HG03520 (cell line): ENCODE measurements at regions not wholly inside any gene's neighbourhood (a gene's known extent, or its start where the extent isn't known, plus 50 kb on each side); places are given as distances from the start of the nearest gene placed in this dataset.

Experiments
- ATAC-seq: cut with Tn5 transposase; IDR thresholded peaks from one replicate; pipeline ENCODE4 v1.9.1; 2021; ENCODE audit warnings: mild to moderate bottlenecking, moderate library complexity; ENCODE audit not compliant: unreplicated experiment

- no peak for ATAC-seq
These were observed 227.4 kb upstream of the BCOR start for GRCh38 chrX:40325161-40325560.

DNA sequence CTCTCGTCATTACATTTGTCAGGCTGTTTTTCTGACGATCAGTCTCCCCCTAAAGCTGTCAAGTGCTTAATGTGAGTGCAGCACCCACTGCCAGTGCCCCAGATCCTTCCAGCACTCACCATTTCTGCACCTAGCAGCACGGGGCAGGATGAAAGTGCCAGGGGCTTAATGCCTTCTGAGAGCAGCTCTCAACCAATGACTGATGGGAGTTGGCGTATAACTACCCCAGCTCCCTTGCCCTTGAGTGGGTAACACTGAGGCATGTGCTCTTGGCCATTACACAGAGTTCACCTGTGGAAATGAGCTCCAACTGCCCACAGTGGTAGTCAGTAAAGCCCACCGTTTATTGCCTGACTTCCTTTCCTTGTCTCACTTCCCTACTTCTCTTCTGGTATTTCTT lies 226.2 kb upstream of the BCOR start:
- ATAC-seq, result no peak

- ATAC-seq, result no peak
These were observed 223.1 kb upstream of the BCOR start for GRCh38 chrX:40320819-40321218.

DNA sequence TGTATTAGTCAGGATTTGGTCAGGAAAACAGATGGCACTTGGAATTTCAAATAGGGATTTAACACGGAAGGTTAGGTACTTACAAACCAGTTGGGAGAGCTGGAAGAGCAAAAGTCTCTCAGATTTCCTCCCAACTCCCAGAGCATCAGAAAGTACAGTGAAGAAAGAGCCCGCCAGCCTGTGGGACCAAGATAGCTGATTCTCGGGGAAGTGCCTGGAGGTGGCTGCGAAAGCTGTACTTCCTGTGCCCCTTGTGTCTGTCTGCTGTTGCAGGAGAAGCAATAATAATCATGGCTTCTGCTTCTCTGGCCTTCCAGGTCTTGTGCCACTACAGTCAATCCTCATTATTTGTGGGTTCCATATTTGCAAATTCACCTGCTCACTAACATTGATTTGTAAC lies 221.0 kb upstream of the BCOR start:
- no peak for ATAC-seq

GRCh38 chrX:40318076-40318475 lies 220.3 kb upstream of the BCOR start:
- ATAC-seq, result no peak

DNA sequence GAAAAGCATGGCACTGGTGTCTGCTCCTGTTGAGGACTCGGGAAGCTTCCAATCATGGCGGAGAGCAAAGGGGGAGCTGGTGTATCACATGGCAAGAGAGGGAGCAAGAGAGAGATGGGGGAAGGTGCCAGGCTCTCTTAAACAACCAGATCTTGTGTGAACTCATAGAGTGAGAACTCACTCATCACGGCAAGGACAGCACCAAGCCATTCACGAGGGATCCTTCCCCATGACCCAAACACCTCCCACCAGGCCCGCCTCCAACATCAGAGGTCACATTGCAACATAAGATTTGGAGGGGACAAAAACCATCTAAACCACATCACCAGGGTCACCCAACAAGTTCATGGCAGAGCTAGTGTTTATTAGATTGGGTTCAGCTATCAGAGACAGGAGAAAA lies 218.7 kb upstream of the BCOR start:
- ATAC-seq, result no peak

DNA sequence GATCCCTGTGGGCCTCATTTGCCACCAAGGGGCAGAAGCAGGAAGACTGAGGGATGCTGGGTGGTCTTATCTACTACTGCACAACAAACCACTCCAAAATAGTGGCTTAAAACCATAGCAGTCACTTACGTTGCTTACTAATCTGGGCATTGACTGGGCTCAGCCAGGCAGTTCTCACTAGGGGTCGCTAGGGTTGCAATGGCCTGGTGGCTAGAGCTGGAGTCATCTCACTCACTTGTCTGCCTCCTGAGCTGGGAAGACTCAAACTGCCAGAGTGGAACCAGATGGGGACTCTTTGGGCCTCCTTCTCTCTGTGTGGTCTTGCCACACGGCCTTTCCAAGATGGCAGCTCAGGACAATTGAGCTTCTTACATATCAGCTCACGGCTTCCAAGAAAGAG lies 216.3 kb upstream of the BCOR start:
- ATAC-seq, result no peak

- ATAC-seq, result no peak
These were observed 215.5 kb upstream of the BCOR start for GRCh38 chrX:40313269-40313668.

DNA sequence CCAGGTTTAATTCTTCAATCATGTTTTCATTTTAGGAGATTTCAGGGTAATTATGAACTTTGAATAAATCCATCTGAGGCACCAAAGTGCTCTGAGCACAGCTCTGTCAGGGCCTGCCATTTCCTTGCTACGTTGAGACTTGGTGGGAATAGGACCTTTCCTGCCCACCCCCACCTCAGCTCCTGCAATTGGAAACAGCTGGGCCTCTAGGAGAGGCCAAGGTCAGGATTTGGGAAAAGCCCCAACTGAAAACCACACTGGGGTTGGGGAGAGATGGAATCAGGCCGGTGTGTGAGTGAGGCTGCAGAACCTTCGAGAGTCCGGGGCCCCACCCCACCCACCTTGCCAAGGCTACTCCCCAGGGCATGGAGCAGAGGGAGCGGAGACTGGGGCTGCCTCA lies 212.7 kb upstream of the BCOR start:
- ATAC-seq, result no peak

GRCh38 chrX:40310016-40310415 lies 212.3 kb upstream of the BCOR start:
- no peak for ATAC-seq

DNA sequence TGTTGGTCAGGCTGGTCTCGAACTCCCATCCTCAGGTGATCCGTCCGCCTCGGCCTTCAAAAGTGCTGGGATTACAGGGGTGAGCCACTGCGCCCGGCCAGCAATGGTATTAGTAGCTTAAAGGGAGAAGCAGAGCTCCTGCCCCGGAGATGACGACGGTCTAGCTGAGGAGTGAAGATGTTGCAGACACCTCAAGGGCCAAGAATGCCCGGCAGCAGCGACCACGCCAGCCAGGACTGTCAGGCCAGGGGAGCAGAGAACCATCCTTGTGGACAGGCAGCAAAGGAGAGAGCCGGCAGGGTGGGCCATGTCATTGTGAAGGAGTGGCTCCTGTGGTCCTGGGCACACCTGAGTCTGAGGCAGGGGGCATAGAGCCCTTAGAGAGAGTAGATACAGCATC lies 210.1 kb upstream of the BCOR start:
- no peak for ATAC-seq

GRCh38 chrX:40304115-40304514 lies 206.4 kb upstream of the BCOR start:
- no peak for ATAC-seq

DNA sequence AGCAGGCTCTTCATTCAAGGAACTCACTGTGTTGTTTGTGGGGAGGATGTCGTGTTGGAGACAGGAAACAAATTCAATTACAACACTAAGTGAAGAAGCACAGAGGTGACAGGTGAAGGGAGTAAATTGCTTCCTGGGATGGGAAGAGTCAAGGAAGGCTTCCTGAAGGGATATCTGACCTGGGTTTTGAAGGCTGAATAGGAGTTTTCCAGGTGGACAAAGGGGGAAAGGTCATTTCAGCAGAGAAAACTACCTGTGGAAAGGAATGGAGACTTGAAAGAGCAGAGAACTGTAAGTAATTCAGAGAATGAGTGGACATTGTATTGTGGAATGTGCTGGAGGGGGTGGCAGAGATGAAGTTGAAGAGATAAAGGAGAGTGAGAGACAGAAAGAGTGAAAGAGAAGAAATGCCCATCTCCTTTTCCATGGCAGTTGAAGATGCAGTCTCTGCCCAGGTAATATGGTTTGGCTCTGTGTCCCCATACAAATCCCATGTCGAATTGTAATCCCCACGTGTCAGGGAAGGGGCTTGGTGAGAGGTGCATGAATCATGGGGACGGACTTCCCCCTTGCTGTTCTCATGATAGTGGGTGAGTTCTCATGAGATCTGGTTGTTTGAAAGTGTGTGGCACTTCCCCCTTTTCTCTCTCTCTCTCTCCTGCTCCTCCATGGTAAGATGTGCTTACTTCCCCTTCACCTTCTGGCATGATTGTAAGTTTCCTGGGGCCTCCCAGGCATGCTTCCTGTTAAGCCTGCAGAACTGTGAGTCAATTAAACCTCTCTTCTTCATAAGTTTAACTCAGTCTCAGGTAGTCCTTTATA lies 205.7 kb upstream of the BCOR start:
- no peak for ATAC-seq

DNA sequence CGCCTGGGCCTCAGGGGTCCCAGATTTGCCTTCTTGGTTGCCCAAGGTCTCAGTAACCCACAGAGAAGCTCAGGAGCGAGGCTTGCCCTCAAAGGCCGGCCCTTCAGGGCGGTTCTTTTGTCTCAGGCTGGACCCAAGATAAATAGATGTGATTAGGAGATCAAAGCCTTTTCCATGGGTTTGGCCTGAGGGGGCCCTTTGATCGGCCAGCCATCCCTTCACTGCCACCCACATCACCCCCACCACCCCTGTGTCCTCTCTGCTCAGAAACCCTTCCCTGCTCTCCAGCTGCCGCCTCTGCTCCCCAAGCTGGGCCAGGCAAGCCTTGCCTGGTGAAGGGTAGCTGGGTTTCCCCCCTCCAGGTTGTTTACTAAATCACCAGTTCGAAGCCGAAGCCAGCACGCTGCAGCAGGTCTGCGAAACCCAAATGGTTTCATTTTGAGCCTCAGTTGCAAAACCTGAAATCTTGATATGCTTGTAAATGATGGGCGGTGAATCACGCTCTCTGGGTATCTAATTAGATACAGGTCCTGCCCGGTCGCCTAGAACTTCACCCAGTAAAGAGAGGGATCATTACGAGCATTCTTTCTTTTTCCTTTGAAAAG lies 202.6 kb upstream of the BCOR start:
- no peak for ATAC-seq

DNA sequence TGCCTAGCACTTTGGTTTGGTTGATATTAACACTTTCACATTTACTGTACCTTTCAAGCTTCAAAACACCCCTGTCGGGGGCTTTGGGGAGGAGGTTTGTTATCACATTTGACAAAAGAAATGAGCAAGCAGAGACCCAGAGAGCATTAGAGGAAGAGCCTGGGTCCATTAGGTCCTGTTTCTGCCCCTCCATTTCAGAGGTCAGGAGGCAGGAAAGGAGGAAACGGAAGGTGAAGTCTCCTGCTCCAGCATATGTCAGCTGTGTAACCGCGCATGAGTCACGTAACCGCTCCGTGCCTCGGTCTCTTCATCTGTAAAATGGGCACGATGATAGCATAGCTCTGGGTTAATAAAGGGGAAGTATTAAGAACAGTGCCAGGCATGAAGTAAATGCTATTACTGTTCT lies 201.9 kb upstream of the BCOR start:
- ATAC-seq, result no peak

DNA sequence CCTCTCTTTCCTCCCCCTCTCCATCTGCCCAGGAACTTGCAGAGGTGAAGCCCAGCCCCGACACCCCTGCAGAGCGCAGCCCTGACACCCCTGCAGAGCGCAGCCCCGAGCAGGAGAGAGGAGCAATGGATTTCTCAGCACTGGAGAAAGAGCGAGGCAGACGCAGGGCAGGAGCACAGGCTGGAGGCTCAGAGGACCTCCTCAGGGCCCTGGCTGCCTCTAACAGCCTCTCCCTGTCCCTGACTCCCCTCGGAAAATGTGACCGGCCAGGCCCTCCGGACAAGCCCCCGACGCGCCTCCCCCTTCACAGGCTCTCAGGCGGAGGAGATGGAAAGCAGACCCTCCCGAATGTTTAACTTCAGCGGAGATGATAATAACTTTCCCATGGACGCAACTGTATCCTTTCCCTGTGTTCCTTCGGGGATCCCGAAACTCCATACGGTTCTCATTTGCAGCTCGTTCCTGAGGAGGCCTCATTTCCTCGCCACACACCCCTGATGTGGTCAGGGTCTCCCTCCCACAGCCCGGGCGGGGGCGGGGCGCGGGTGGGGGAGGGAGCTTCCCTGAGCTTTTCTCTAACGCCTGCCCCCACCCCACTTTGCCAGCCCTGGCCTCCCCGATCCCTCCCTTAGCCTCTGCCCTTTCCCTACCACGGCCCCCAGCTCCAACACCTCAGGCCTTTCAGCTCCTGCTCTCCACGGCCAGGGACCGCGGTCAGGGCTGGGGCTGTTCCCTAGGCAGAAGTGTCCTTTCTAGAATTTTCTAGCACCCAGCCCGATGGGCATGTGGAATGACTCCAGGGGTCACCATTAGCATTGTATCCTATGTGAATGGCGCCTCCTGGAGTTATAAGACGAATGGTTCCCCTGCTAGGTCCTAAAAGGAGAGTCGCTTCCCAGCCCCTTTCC lies 201.1 kb upstream of the BCOR start:
- no peak for ATAC-seq

DNA sequence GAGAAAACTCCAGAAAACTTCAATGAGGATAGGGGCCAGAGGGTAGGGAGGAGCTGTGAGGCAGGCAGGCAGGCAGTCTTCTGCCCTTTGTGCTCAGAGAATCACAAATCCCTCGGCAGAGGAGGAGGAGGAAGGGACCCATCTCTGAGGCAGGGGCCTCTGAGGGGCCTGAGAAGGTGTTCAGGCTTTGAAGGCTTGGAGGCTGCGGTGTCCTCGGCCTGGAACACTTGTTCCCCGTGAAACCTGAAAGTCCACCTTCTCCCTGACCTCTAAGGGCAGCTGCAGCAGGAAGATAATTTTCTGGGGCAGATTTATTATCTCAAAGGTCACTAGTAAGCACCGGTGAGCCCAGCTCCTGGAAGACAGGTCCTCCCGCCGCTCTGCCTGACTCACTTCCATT lies 200.3 kb upstream of the BCOR start:
- ATAC-seq, result no peak

- no peak for ATAC-seq
These were observed 193.8 kb upstream of the BCOR start for GRCh38 chrX:40291553-40291952.

GRCh38 chrX:40290517-40290916 lies 192.8 kb upstream of the BCOR start:
- ATAC-seq, result no peak

- ATAC-seq, result no peak
These were observed 188.1 kb upstream of the BCOR start for GRCh38 chrX:40285876-40286275.

DNA sequence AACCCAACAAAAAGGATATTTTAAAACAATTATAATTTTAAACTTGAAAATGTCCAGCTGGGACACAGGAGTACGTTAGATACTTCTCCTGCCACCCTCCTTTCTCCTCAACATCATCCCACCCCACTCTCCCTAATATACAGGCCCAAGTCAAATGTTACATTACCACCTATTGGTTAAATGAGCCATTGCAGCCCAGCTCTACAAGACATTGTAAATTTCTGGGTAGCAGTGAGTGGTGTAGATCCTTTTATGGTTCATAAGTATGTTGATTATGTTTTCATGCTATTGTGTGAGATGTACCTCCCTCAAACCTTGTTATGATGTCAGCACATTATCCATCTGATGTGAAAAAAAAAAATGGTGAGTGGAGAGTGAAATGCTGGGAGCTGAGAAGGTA lies 187.1 kb upstream of the BCOR start:
- no peak for ATAC-seq

DNA sequence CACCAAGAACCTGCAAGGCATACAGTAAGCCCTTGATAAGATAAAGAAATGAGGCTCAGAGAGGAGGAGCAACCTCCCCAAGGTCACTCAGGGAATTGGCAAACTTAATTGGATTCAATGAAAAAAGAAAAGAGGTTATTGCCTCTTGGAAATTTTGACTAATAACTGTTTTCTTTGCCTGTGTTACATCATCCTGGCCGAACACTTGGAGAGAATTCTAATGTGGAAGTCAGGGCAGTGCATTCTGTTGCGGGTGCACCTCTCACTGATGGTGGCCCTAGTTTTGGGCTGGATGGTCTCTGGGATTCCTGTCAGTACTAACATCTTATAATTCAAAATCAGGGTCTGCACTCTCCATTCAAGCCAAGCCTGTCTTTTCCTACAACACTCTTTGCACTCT lies 186.2 kb upstream of the BCOR start:
- no peak for ATAC-seq
